ENCODE measurements at regions not wholly inside any gene's neighbourhood (a gene's known extent, or its start where the extent isn't known, plus 50 kb on each side); places are given as distances from the start of the nearest gene placed in this dataset.

GRCh38 chr5:89520771-89521170 is 637.8 kb upstream of the MEF2C start:
- no peak overlapping the region for H3K4me3 ChIP-seq (ENCODE audit: insufficient read length, low read depth)
- H3K9me3 ChIP-seq (ENCODE audit: insufficient read depth, low read length): no peaks in the 10 kb centered on the region; the same call in 1 of the 2 replicates
- no peak for DNase-seq (ENCODE audit: low read depth, low spot score)
- TF ChIP-seq SUZ12 (IDR thresholded peaks at IDR 0.05; ENCODE audit: extremely low read depth, insufficient read depth, insufficient read length): no peak
- TF ChIP-seq ZNF274 (IDR thresholded peaks at IDR 0.05; ENCODE audit: low read depth, low read length): no peak
- TF ChIP-seq YY1 (IDR thresholded peaks at IDR 0.05; ENCODE audit: insufficient read depth, insufficient read length): no peak
- H3K27me3 ChIP-seq (ENCODE audit: insufficient read depth, insufficient read length): no peaks in the 10 kb centered on the region
- H3K9ac ChIP-seq (ENCODE audit: insufficient read length, low read depth): no peak overlapping the region
- H3K36me3 ChIP-seq (ENCODE audit: insufficient read depth, insufficient read length, low read length): no peaks in the 10 kb centered on the region
- H3K4me1 ChIP-seq (ENCODE audit: insufficient read depth, insufficient read length): no peaks in the 10 kb centered on the region

- Histone ChIP-seq H3K9ac (ENCODE audit: insufficient read length, low read depth) (no peak overlapping the region), H3K27me3 (ENCODE audit: insufficient read depth, insufficient read length) (no peaks in the 10 kb centered on the region), H3K4me3 (ENCODE audit: insufficient read length, low read depth) (no peak overlapping the region), H3K4me1 (ENCODE audit: insufficient read depth, insufficient read length) (no peaks in the 10 kb centered on the region), H3K9me3 (ENCODE audit: insufficient read depth, low read length) (no peaks in the 10 kb centered on the region), H3K36me3 (ENCODE audit: insufficient read depth, insufficient read length, low read length) (no peaks in the 10 kb centered on the region)
- TF ChIP-seq YY1 (IDR thresholded peaks at IDR 0.05; ENCODE audit: insufficient read depth, insufficient read length): no peak
- TF ChIP-seq SUZ12 (IDR thresholded peaks at IDR 0.05; ENCODE audit: extremely low read depth, insufficient read depth, insufficient read length): no peak
- TF ChIP-seq ZNF274 (IDR thresholded peaks at IDR 0.05; ENCODE audit: low read depth, low read length): no peak
- DNase-seq (ENCODE audit: low read depth, low spot score): no peak
Measured at GRCh38 chr5:89513299-89514044, 630.5 kb upstream of the MEF2C start.

GRCh38 chr5:89504051-89504450 is 621.1 kb upstream of the MEF2C start:
- TF ChIP-seq YY1 (IDR thresholded peaks at IDR 0.05; ENCODE audit: insufficient read depth, insufficient read length): no peak
- TF ChIP-seq ZNF274 (IDR thresholded peaks at IDR 0.05; ENCODE audit: low read depth, low read length): no peak
- no peak for TF ChIP-seq SUZ12 (IDR thresholded peaks at IDR 0.05; ENCODE audit: extremely low read depth, insufficient read depth, insufficient read length)

GRCh38 chr5:89499787-89500186 is 616.8 kb upstream of the MEF2C start:
- Histone ChIP-seq H3K4me3 (ENCODE audit: insufficient read length, low read depth) (no peak overlapping the region), H3K9ac (ENCODE audit: insufficient read length, low read depth) (no peak overlapping the region), H3K27me3 (ENCODE audit: insufficient read depth, insufficient read length) (no peaks in the 10 kb centered on the region), H3K9me3 (ENCODE audit: insufficient read depth, low read length) (no peaks in the 10 kb centered on the region), H3K4me1 (ENCODE audit: insufficient read depth, insufficient read length) (no peaks in the 10 kb centered on the region), H3K36me3 (ENCODE audit: insufficient read depth, insufficient read length, low read length) (no peaks in the 10 kb centered on the region)
- no peak for DNase-seq (ENCODE audit: low read depth, low spot score)
- TF ChIP-seq YY1 (IDR thresholded peaks at IDR 0.05; ENCODE audit: insufficient read depth, insufficient read length) (no peak), ZNF274 (IDR thresholded peaks at IDR 0.05; ENCODE audit: low read depth, low read length) (no peak), SUZ12 (IDR thresholded peaks at IDR 0.05; ENCODE audit: extremely low read depth, insufficient read depth, insufficient read length) (no peak)

More at GRCh38 chr5:89504051-89504450, 621.1 kb upstream of the MEF2C start:
- DNase-seq (ENCODE audit: low read depth, low spot score): no peak
- Histone ChIP-seq H3K4me1 (ENCODE audit: insufficient read depth, insufficient read length) (no peaks in the 10 kb centered on the region), H3K4me3 (ENCODE audit: insufficient read length, low read depth) (no peak overlapping the region), H3K9ac (ENCODE audit: insufficient read length, low read depth) (no peak overlapping the region), H3K27me3 (ENCODE audit: insufficient read depth, insufficient read length) (no peaks in the 10 kb centered on the region), H3K36me3 (ENCODE audit: insufficient read depth, insufficient read length, low read length) (no peaks in the 10 kb centered on the region), H3K9me3 (ENCODE audit: insufficient read depth, low read length) (no peaks in the 10 kb centered on the region)

GRCh38 chr5:89498699-89499098 is 615.7 kb upstream of the MEF2C start:
- Histone ChIP-seq H3K36me3 (ENCODE audit: insufficient read depth, insufficient read length, low read length) (no peaks in the 10 kb centered on the region), H3K9me3 (ENCODE audit: insufficient read depth, low read length) (no peaks in the 10 kb centered on the region), H3K27me3 (ENCODE audit: insufficient read depth, insufficient read length) (no peaks in the 10 kb centered on the region), H3K9ac (ENCODE audit: insufficient read length, low read depth) (no peak overlapping the region), H3K4me3 (ENCODE audit: insufficient read length, low read depth) (no peak overlapping the region), H3K4me1 (ENCODE audit: insufficient read depth, insufficient read length) (no peaks in the 10 kb centered on the region)
- TF ChIP-seq YY1 (IDR thresholded peaks at IDR 0.05; ENCODE audit: insufficient read depth, insufficient read length) (no peak), SUZ12 (IDR thresholded peaks at IDR 0.05; ENCODE audit: extremely low read depth, insufficient read depth, insufficient read length) (no peak), ZNF274 (IDR thresholded peaks at IDR 0.05; ENCODE audit: low read depth, low read length) (no peak)
- DNase-seq (ENCODE audit: low read depth, low spot score): no peak

- no peak for DNase-seq (ENCODE audit: low read depth, low spot score)
Measured at GRCh38 chr5:89493414-89493813, 610.4 kb upstream of the MEF2C start.

GRCh38 chr5:89484962-89485361 is 602.0 kb upstream of the MEF2C start:
- no peak for DNase-seq (ENCODE audit: low read depth, low spot score)
- Histone ChIP-seq H3K4me1 (ENCODE audit: insufficient read depth, insufficient read length) (no peaks in the 10 kb centered on the region), H3K36me3 (ENCODE audit: insufficient read depth, insufficient read length, low read length) (no peaks in the 10 kb centered on the region), H3K4me3 (ENCODE audit: insufficient read length, low read depth) (no peak overlapping the region), H3K27me3 (ENCODE audit: insufficient read depth, insufficient read length) (no peaks in the 10 kb centered on the region), H3K9me3 (ENCODE audit: insufficient read depth, low read length) (no peaks in the 10 kb centered on the region), H3K9ac (ENCODE audit: insufficient read length, low read depth) (no peak overlapping the region)
- TF ChIP-seq SUZ12 (IDR thresholded peaks at IDR 0.05; ENCODE audit: extremely low read depth, insufficient read depth, insufficient read length) (no peak), YY1 (IDR thresholded peaks at IDR 0.05; ENCODE audit: insufficient read depth, insufficient read length) (no peak), ZNF274 (IDR thresholded peaks at IDR 0.05; ENCODE audit: low read depth, low read length) (no peak)

More at GRCh38 chr5:89493414-89493813, 610.4 kb upstream of the MEF2C start:
- Histone ChIP-seq H3K36me3 (ENCODE audit: insufficient read depth, insufficient read length, low read length) (no peaks in the 10 kb centered on the region), H3K27me3 (ENCODE audit: insufficient read depth, insufficient read length) (no peaks in the 10 kb centered on the region), H3K9ac (ENCODE audit: insufficient read length, low read depth) (no peak overlapping the region), H3K4me1 (ENCODE audit: insufficient read depth, insufficient read length) (no peaks in the 10 kb centered on the region), H3K4me3 (ENCODE audit: insufficient read length, low read depth) (no peak overlapping the region), H3K9me3 (ENCODE audit: insufficient read depth, low read length) (no peaks in the 10 kb centered on the region)
- TF ChIP-seq ZNF274 (IDR thresholded peaks at IDR 0.05; ENCODE audit: low read depth, low read length) (no peak), SUZ12 (IDR thresholded peaks at IDR 0.05; ENCODE audit: extremely low read depth, insufficient read depth, insufficient read length) (no peak), YY1 (IDR thresholded peaks at IDR 0.05; ENCODE audit: insufficient read depth, insufficient read length) (no peak)

Data from NT2/D1 (cell line).